Umbilical cord (tissue), 1 donor: ENCODE measurements at regions not wholly inside any gene's neighbourhood (a gene's known extent, or its start where the extent isn't known, plus 50 kb on each side); places are given as distances from the start of the nearest gene placed in this dataset.

ENCODE experiments used
- DNase-seq: peaks from one replicate; pipeline ENCODE4 v3.0.0-alpha.2; 2015; ENCODE audit warnings: low spot score

GRCh38 chr5:172588380-172588779 lies 52.7 kb upstream of the NEURL1B start:
- DNase-seq: no peak

GRCh38 chr5:172587061-172587405 lies 54.0 kb upstream of the NEURL1B start:
- no peak for DNase-seq

- DNase-seq: peak; percentile 35
These were observed 54.7 kb upstream of the NEURL1B start for GRCh38 chr5:172586125-172587060.

GRCh38 chr5:172585114-172585513 lies 55.9 kb upstream of the NEURL1B start:
- no peak for DNase-seq

- DNase-seq: no peak
These were observed 56.4 kb upstream of the NEURL1B start for GRCh38 chr5:172584638-172585037.

GRCh38 chr5:172583931-172584511 lies 57.0 kb upstream of the NEURL1B start:
- no peak for DNase-seq

- DNase-seq: no peak
These were observed 58.1 kb upstream of the NEURL1B start for GRCh38 chr5:172582940-172583339.

- DNase-seq: no peak
These were observed 59.7 kb upstream of the NEURL1B start for GRCh38 chr5:172581315-172581714.

GRCh38 chr5:172579403-172579990 lies 61.6 kb upstream of the NEURL1B start:
- DNase-seq: no peak

- DNase-seq: no peak
These were observed 63.7 kb upstream of the NEURL1B start for GRCh38 chr5:172577267-172577909.

GRCh38 chr5:172575816-172576545 lies 65.1 kb upstream of the NEURL1B start:
- DNase-seq: no peak

GRCh38 chr5:172575416-172575815 lies 65.6 kb upstream of the NEURL1B start:
- DNase-seq: no peak

GRCh38 chr5:172574871-172575223 lies 66.2 kb upstream of the NEURL1B start:
- peak; percentile 77 for DNase-seq

GRCh38 chr5:172573986-172574870 lies 66.8 kb upstream of the NEURL1B start:
- no peak for DNase-seq

- no peak for DNase-seq
These were observed 67.8 kb upstream of the NEURL1B start for GRCh38 chr5:172573120-172573882.

- DNase-seq: no peak
These were observed 68.6 kb upstream of the NEURL1B start for GRCh38 chr5:172572440-172572839.

GRCh38 chr5:172571892-172572291 lies 69.2 kb upstream of the NEURL1B start:
- DNase-seq: no peak

GRCh38 chr5:172571413-172571812 lies 69.7 kb upstream of the NEURL1B start:
- DNase-seq: no peak

- DNase-seq: no peak
These were observed 70.3 kb upstream of the NEURL1B start for GRCh38 chr5:172570594-172571334.
